ENCODE measurements at regions not wholly inside any gene's neighbourhood (a gene's known extent, or its start where the extent isn't known, plus 50 kb on each side); places are given as distances from the start of the nearest gene placed in this dataset.
"Not testable (repeated sequence)": the region's sequence is repeated elsewhere in the genome, so short reads cannot be mapped to it uniquely, and the experiment has no call there.

GRCh38 chr3:39651256-39651655, 158.2 kb upstream of the MYRIP start:
- not testable (repeated sequence) for H3K9ac ChIP-seq (ENCODE audit: low read depth in 1 of 3, low read length in 3 of 3); H3K4me1 ChIP-seq (ENCODE audit: control insufficient read depth in 3 of 3, insufficient read depth in 3 of 3, low read length in 3 of 3); H3K27ac ChIP-seq (ENCODE audit: low read depth, low read length); H3K9me3 ChIP-seq (ENCODE audit: control insufficient read depth in 3 of 3, low read length in 3 of 3); H3K27me3 ChIP-seq (ENCODE audit: control insufficient read depth in 3 of 3, insufficient read depth in 3 of 3, low read length in 3 of 3); H3K36me3 ChIP-seq (ENCODE audit: control insufficient read depth in 3 of 3, insufficient read depth in 3 of 3, low read length in 3 of 3); H3K4me3 ChIP-seq (ENCODE audit: low read length in 3 of 3)

GRCh38 chr3:39651993-39652739, 157.2 kb upstream of the MYRIP start:
- Histone ChIP-seq H3K4me1 (ENCODE audit: control insufficient read depth in 3 of 3, insufficient read depth in 3 of 3, low read length in 3 of 3) (no peaks in the 10 kb centered on the region), H3K4me3 (ENCODE audit: low read length in 3 of 3) (no peak overlapping the region), H3K9me3 (ENCODE audit: control insufficient read depth in 3 of 3, low read length in 3 of 3) (no peaks in the 10 kb centered on the region), H3K9ac (ENCODE audit: low read depth in 1 of 3, low read length in 3 of 3) (no peak overlapping the region), H3K27me3 (ENCODE audit: control insufficient read depth in 3 of 3, insufficient read depth in 3 of 3, low read length in 3 of 3) (no peaks in the 10 kb centered on the region), H3K27ac (ENCODE audit: low read depth, low read length) (no peak overlapping the region), H3K36me3 (ENCODE audit: control insufficient read depth in 3 of 3, insufficient read depth in 3 of 3, low read length in 3 of 3) (no peaks in the 10 kb centered on the region)

DNA sequence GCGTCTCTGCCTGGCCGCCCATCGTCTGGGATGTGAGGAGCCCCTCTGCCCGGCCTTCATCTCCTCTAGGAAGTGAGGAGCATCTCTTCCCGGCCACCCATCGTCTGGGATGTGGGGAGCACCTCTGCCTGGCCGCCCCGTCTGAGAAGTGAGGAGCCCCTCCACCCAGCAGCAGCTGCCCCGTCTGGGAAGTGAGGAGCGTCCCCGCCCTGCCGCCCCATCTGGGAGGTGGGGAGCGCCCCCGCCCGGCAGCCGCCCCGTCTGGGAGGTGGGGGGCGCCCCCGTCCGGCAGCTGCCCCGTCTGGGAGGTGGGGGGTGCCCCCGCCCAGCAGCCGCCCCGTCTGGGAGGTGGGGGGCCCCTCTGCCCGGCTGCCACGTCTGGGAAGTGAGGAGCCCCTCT, 153.7 kb upstream of the MYRIP start:
- not testable (repeated sequence) for H3K4me1 ChIP-seq (ENCODE audit: control insufficient read depth in 3 of 3, insufficient read depth in 3 of 3, low read length in 3 of 3); H3K9ac ChIP-seq (ENCODE audit: low read depth in 1 of 3, low read length in 3 of 3); H3K9me3 ChIP-seq (ENCODE audit: control insufficient read depth in 3 of 3, low read length in 3 of 3); H3K27ac ChIP-seq (ENCODE audit: low read depth, low read length); H3K36me3 ChIP-seq (ENCODE audit: control insufficient read depth in 3 of 3, insufficient read depth in 3 of 3, low read length in 3 of 3); H3K4me3 ChIP-seq (ENCODE audit: low read length in 3 of 3); H3K27me3 ChIP-seq (ENCODE audit: control insufficient read depth in 3 of 3, insufficient read depth in 3 of 3, low read length in 3 of 3)

- no peak overlapping the region for H3K9ac ChIP-seq (ENCODE audit: low read depth in 1 of 3, low read length in 3 of 3)
- H3K4me1 ChIP-seq (ENCODE audit: control insufficient read depth in 3 of 3, insufficient read depth in 3 of 3, low read length in 3 of 3): no peaks in the 10 kb centered on the region
- no peaks in the 10 kb centered on the region for H3K9me3 ChIP-seq (ENCODE audit: control insufficient read depth in 3 of 3, low read length in 3 of 3)
- H3K36me3 ChIP-seq (ENCODE audit: control insufficient read depth in 3 of 3, insufficient read depth in 3 of 3, low read length in 3 of 3): no peaks in the 10 kb centered on the region
- no peaks in the 10 kb centered on the region for H3K27me3 ChIP-seq (ENCODE audit: control insufficient read depth in 3 of 3, insufficient read depth in 3 of 3, low read length in 3 of 3)
- no peak overlapping the region for H3K4me3 ChIP-seq (ENCODE audit: low read length in 3 of 3)
- no peak overlapping the region for H3K27ac ChIP-seq (ENCODE audit: low read depth, low read length)
These were observed 152.3 kb upstream of the MYRIP start for GRCh38 chr3:39657075-39657474.

DNA sequence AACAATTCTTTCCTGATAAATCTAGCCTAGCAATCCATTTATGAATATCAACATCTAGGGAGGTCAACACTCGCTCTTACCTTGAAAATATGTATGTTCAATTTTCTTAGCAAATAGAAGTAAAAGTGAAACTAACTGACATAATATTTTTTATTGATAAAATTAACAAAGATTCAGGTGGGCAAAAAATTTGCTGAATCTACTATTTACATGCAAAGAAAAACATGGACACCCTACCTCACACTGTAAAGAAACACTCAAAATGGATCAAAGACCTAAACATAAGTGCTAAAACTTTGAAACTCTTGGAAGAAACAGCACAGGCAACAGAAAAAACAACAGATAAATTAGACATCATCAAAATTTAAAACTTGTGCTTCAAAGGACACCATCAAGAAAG, 151.6 kb upstream of the MYRIP start:
- H3K36me3 ChIP-seq (ENCODE audit: control insufficient read depth in 3 of 3, insufficient read depth in 3 of 3, low read length in 3 of 3): no peaks in the 10 kb centered on the region
- H3K4me3 ChIP-seq (ENCODE audit: low read length in 3 of 3): no peak overlapping the region
- no peak overlapping the region for H3K27ac ChIP-seq (ENCODE audit: low read depth, low read length)
- no peaks in the 10 kb centered on the region for H3K4me1 ChIP-seq (ENCODE audit: control insufficient read depth in 3 of 3, insufficient read depth in 3 of 3, low read length in 3 of 3)
- H3K27me3 ChIP-seq (ENCODE audit: control insufficient read depth in 3 of 3, insufficient read depth in 3 of 3, low read length in 3 of 3): no peaks in the 10 kb centered on the region
- H3K9ac ChIP-seq (ENCODE audit: low read depth in 1 of 3, low read length in 3 of 3): no peak overlapping the region
- no peaks in the 10 kb centered on the region for H3K9me3 ChIP-seq (ENCODE audit: control insufficient read depth in 3 of 3, low read length in 3 of 3)

GRCh38 chr3:39664931-39665330, 144.5 kb upstream of the MYRIP start:
- Histone ChIP-seq H3K9me3 (ENCODE audit: control insufficient read depth in 3 of 3, low read length in 3 of 3) (no peaks in the 10 kb centered on the region), H3K36me3 (ENCODE audit: control insufficient read depth in 3 of 3, insufficient read depth in 3 of 3, low read length in 3 of 3) (no peaks in the 10 kb centered on the region), H3K9ac (ENCODE audit: low read depth in 1 of 3, low read length in 3 of 3) (no peak overlapping the region), H3K4me3 (ENCODE audit: low read length in 3 of 3) (no peak overlapping the region), H3K4me1 (ENCODE audit: control insufficient read depth in 3 of 3, insufficient read depth in 3 of 3, low read length in 3 of 3) (no peaks in the 10 kb centered on the region), H3K27me3 (ENCODE audit: control insufficient read depth in 3 of 3, insufficient read depth in 3 of 3, low read length in 3 of 3) (peaks cover 0 to 4% (median 0%) of the 10 kb centered on the region in 3 donors), H3K27ac (ENCODE audit: low read depth, low read length) (no peak overlapping the region)

DNA sequence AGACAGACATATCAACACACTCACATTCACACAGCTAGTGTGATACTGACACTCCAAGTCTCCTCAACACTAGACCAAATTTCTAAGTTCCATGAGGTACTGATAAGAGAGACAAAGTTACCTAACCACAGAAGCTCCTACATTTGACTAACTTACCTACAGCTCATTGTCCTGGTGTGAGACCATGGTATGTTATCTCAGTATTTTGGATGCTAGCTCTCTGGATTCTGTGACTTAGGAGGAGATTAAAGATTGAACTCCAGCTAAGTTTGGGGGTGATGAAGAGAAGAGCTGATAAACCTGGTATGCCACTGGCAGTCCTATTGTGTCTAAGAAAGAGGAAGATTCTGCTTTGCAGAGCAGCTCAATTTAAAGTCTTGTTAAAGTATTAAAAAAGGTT, 144.0 kb upstream of the MYRIP start:
- Histone ChIP-seq H3K27me3 (ENCODE audit: control insufficient read depth in 3 of 3, insufficient read depth in 3 of 3, low read length in 3 of 3) (peaks cover 0 to 4% (median 0%) of the 10 kb centered on the region in 3 donors), H3K4me3 (ENCODE audit: low read length in 3 of 3) (no peak overlapping the region), H3K9ac (ENCODE audit: low read depth in 1 of 3, low read length in 3 of 3) (no peak overlapping the region)

DNA sequence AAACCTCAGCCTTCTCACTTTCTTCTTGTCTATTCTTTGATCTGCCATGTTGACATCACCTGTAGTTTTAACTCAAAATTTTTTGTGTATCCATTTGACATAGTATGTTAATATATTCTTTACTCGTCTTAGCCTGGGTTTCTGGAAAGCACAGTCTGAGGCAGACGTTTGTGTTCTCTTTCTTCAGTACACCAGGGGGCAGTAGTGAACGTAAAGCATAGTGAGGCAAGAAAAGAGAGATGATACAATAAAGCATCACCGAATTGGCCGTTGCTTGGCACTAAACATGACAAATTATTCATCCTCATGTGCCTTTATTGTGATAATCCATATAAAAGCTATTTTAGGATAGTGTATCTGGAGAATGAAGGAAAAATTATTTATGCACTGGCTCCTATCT, 141.0 kb upstream of the MYRIP start:
- Histone ChIP-seq H3K27me3 (ENCODE audit: control insufficient read depth in 3 of 3, insufficient read depth in 3 of 3, low read length in 3 of 3) (peaks cover 0 to 6% (median 0%) of the 10 kb centered on the region in 3 donors), H3K27ac (ENCODE audit: low read depth, low read length) (no peak overlapping the region), H3K9me3 (ENCODE audit: control insufficient read depth in 3 of 3, low read length in 3 of 3) (no peaks in the 10 kb centered on the region), H3K4me3 (ENCODE audit: low read length in 3 of 3) (no peak overlapping the region), H3K36me3 (ENCODE audit: control insufficient read depth in 3 of 3, insufficient read depth in 3 of 3, low read length in 3 of 3) (no peaks in the 10 kb centered on the region), H3K4me1 (ENCODE audit: control insufficient read depth in 3 of 3, insufficient read depth in 3 of 3, low read length in 3 of 3) (no peaks in the 10 kb centered on the region), H3K9ac (ENCODE audit: low read depth in 1 of 3, low read length in 3 of 3) (no peak overlapping the region)

More for the DNA sequence above, 144.0 kb upstream of the MYRIP start:
- H3K9me3 ChIP-seq (ENCODE audit: control insufficient read depth in 3 of 3, low read length in 3 of 3): no peaks in the 10 kb centered on the region
- H3K27ac ChIP-seq (ENCODE audit: low read depth, low read length): no peak overlapping the region
- H3K4me1 ChIP-seq (ENCODE audit: control insufficient read depth in 3 of 3, insufficient read depth in 3 of 3, low read length in 3 of 3): no peaks in the 10 kb centered on the region
- H3K36me3 ChIP-seq (ENCODE audit: control insufficient read depth in 3 of 3, insufficient read depth in 3 of 3, low read length in 3 of 3): no peaks in the 10 kb centered on the region

GRCh38 chr3:39671116-39671515, 138.3 kb upstream of the MYRIP start:
- Histone ChIP-seq H3K9ac (ENCODE audit: low read depth in 1 of 3, low read length in 3 of 3) (no peak overlapping the region), H3K4me3 (ENCODE audit: low read length in 3 of 3) (no peak overlapping the region), H3K27ac (ENCODE audit: low read depth, low read length) (no peak overlapping the region), H3K36me3 (ENCODE audit: control insufficient read depth in 3 of 3, insufficient read depth in 3 of 3, low read length in 3 of 3) (no peaks in the 10 kb centered on the region), H3K27me3 (ENCODE audit: control insufficient read depth in 3 of 3, insufficient read depth in 3 of 3, low read length in 3 of 3) (peaks cover 0 to 2% (median 0%) of the 10 kb centered on the region in 3 donors), H3K4me1 (ENCODE audit: control insufficient read depth in 3 of 3, insufficient read depth in 3 of 3, low read length in 3 of 3) (no peaks in the 10 kb centered on the region), H3K9me3 (ENCODE audit: control insufficient read depth in 3 of 3, low read length in 3 of 3) (no peaks in the 10 kb centered on the region)

DNA sequence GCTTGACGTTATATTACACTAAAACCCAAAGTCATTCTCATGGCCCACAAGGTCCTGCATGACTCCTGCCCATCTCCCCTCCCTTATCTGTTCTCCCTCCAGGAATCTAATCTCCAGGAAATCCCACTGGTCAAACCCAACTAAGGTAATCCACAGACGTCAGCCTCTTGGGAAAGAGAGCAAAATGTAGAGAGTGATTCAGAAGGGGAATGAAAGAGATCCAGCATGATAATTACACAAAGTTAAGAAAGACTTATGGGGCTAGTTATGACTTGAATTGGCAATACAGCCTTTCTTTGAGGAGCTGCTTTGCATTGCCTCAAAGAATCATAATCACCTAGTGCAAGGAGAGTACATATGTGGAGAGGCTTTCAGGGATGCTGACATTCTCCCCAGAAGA, 137.8 kb upstream of the MYRIP start:
- H3K27ac ChIP-seq (ENCODE audit: low read depth, low read length): no peak overlapping the region

More for the DNA sequence above, 137.8 kb upstream of the MYRIP start:
- H3K9me3 ChIP-seq (ENCODE audit: control insufficient read depth in 3 of 3, low read length in 3 of 3): no peaks in the 10 kb centered on the region
- H3K9ac ChIP-seq (ENCODE audit: low read depth in 1 of 3, low read length in 3 of 3): no peak overlapping the region
- peaks cover 0 to 2% (median 0%) of the 10 kb centered on the region in 3 donors for H3K27me3 ChIP-seq (ENCODE audit: control insufficient read depth in 3 of 3, insufficient read depth in 3 of 3, low read length in 3 of 3)
- no peaks in the 10 kb centered on the region for H3K4me1 ChIP-seq (ENCODE audit: control insufficient read depth in 3 of 3, insufficient read depth in 3 of 3, low read length in 3 of 3)
- no peak overlapping the region for H3K4me3 ChIP-seq (ENCODE audit: low read length in 3 of 3)
- H3K36me3 ChIP-seq (ENCODE audit: control insufficient read depth in 3 of 3, insufficient read depth in 3 of 3, low read length in 3 of 3): no peaks in the 10 kb centered on the region
